ENCODE measurements at regions not wholly inside any gene's neighbourhood (a gene's known extent, or its start where the extent isn't known, plus 50 kb on each side); places are given as distances from the start of the nearest gene placed in this dataset.

DNA sequence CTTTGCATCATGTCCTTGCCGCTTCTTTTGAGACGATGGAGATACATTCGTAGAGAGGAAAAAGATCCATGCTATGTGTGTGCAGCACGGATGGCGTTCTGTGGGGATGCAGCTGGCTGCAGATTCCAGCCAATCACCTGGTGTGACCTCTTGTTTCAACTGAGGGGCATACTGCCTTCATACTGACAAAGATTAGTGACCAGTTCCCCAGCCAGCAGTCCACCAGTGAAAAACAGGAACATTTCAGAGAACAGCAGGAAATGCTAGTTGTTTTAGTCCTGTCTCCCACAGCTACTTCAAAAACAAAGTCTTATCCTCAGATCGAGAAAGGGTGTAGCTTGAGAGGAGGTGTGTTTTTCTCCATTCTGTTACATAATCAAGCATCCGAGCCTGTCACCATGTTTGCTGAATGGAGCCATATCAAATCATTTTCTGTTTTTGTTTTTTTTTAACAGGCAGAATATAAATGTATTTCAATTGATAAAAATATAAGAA, 255.7 kb upstream of the FMN2 start:
- no peak for TF ChIP-seq POLR2A (IDR thresholded peaks at IDR 0.05)
- TF ChIP-seq CTCF (IDR thresholded peaks at IDR 0.05), result no peak
- no peak for TF ChIP-seq POLR2AphosphoS5 (IDR thresholded peaks at IDR 0.05)
- no peak for TF ChIP-seq EP300 (IDR thresholded peaks at IDR 0.05)

All from suprapubic skin (tissue), 4 donors.